ENCODE measurements at regions not wholly inside any gene's neighbourhood (a gene's known extent, or its start where the extent isn't known, plus 50 kb on each side); places are given as distances from the start of the nearest gene placed in this dataset.

DNA sequence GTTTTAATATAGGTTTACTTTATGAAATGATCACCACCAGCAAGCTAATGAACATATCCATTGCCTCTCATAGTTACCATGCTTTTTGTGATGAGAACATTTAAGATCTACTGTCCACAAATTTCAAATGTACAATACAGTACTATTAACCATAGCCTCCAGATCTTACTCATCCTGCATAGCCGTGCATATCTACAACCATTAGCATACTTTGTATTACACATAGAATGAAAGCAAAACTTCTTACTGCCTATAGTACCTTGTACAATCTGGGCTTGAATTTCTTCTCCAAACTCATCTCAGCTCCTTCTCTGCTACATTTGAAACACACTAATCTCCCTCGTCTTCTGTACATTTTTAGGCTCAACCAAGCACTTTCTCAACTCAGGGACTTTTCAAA is 510.6 kb downstream of the PRR16 start:
- DNase-seq (ENCODE audit: low spot score), result no peak
- in situ Hi-C loops (cut with HindIII; ENCODE audit: low sequenced_read_pairs), result no loop called here

DNA sequence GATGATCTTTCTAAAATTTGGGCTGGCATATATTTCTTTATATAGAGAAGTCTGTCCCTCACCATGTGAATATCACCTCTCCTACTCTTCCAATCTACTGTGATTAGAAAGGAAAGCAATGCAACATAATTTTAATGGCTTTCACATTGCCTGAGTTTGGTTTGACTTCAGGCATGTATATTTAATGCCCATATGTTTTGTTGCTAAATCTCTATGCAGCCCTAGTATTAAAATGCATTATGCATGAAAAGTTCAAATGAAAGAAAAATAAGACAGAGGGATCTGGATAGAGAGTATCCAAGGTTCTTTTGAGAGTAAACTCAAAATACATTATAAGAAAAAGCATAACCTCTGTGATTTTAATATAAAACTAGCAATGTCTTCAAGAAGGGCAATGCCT is 518.3 kb downstream of the PRR16 start:
- DNase-seq (ENCODE audit: low spot score), result no peak
- in situ Hi-C loops (cut with HindIII; ENCODE audit: low sequenced_read_pairs), result no loop called here

DNA sequence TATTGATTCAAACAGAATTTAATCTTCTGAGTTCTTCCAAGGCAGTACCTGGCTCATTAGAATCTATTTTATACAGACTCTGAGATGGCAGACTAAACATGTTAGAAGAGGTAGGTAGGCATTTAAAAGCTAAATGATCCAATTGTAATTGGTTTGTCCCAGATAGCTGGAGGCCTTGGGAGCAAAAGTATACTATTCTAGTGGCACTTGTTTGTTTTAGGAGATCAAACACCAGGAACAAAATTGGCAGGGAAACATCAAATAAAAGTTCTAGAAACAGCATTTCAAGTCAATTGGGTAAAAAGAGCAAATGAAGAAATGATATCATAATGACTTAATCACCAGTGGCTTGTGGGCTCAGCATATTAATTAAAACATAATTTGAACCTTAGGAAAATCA is 521.4 kb downstream of the PRR16 start:
- in situ Hi-C loops (cut with HindIII; ENCODE audit: low sequenced_read_pairs), result no loop called here
- DNase-seq (ENCODE audit: low spot score), result no peak

DNA sequence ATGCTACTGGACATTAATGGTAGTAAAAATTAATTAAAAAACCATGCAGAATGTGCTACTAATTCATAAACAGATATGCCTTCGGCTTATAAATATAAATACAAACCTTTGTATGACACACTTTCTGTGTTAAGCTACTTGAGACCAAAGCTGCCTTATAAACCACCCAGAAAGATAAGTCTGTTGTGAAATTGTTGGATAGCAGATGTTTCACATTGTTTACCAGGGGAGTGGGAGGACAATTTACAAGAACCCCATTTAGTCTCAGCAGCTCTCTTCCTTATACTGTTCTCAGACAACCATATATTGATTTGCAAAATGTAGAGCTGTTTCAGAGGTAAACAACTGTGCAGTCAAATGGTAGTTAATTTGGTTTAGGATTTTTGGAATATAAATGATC is 524.4 kb downstream of the PRR16 start:
- in situ Hi-C loops (cut with HindIII; ENCODE audit: low sequenced_read_pairs), result no loop called here
- no peak for DNase-seq (ENCODE audit: low spot score)

DNA sequence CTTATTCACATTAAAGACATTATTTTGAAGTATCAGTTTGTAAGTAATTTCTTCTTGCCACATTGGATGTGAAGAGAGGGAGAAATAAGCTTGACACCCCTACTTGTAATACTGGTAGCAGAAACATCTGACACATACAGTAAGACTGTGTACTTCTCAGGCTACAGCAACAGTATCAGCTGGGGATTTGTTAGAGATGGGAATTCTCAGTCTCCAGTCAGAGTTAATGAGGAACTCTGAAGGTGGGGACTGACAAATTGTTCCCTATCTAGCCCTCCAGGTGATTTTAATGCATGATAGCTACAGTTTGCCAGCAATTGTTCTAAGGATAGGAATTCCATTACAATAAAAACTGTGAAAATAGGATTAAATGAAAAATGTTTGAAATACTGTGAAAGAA is 524.8 kb downstream of the PRR16 start:
- in situ Hi-C loops (cut with HindIII; ENCODE audit: low sequenced_read_pairs), result no loop called here
- peak; percentile 5 for DNase-seq (ENCODE audit: low spot score)

DNA sequence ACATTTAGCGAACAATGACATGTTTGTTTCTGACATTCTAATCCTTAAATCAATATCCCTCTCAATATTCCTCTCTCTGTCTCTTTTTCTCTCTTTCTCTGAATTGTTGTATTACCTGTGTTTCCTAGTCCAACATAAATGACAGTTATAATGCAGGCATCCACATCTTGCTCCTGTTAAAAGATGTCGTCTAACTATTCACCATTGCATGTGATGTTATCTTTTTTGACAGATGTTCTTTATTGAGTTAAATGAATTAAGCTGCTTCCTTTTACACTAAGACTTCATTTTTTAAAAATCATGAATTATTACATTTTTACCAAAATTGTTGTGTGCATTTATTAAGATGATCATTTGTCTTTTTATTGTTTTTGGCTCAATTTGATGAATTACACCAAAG is 527.5 kb downstream of the PRR16 start:
- in situ Hi-C loops (cut with HindIII; ENCODE audit: low sequenced_read_pairs), result no loop called here

DNA sequence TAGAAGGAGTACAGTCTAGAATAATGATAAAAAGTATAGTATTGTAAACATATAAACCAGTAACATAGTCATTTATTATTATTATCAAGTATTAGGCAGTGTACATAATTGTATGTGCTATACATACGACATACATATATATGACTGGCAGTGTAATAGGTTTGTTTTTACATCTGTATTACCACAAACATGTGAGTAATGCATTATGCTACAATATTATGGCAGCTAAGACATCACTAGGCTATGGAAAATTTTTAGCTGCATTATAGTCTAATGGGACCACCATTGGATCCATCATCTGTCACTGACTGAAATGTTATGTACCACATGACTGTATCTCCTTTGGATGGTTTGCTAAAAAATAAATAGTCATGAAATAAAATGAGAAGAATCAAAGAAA is 530.0 kb downstream of the PRR16 start:
- no peak for DNase-seq (ENCODE audit: low spot score)
- in situ Hi-C loops (cut with HindIII; ENCODE audit: low sequenced_read_pairs), result no loop called here

More for the DNA sequence above, 527.5 kb downstream of the PRR16 start:
- DNase-seq (ENCODE audit: low spot score), result no peak

DNA sequence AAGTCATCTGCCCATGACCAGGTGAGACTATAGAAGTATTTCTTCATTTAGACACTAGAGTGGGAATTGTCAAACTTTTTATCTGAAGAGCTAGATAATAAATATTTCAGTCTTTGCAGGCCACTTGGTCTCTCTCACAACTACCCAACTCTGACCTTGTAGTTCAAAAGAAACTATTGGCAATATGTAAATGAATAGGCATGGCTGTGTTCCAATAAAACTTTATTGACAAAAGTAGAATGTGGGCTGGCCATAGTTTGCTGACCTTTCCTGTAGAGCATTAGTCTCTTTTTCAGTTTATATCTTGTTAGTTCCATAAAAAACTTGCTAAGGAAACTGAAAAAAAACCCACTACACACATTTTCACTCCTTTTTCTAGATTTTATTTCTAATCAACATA is 535.5 kb downstream of the PRR16 start:
- in situ Hi-C loops (cut with HindIII; ENCODE audit: low sequenced_read_pairs), result no loop called here
- no peak for DNase-seq (ENCODE audit: low spot score)

DNA sequence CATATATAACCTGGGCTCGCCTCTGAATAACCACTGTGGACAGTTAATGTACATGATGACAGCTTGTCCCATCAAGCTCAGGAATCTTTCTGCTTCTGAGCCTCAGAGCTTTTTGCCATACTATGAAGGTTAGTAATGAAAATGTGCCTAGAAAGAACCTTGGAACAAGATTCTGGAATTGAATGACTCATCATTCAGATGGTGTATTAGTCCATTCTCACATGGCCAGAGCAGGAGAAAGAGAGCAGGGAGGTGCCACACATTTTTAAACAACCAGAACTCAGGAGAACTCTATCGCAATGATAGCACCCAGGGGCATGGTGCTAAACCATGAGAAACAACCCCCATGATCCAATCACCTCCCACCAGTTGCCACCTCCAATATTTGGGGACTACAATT is 542.1 kb downstream of the PRR16 start:
- in situ Hi-C loops (cut with HindIII; ENCODE audit: low sequenced_read_pairs), result no loop called here
- DNase-seq (ENCODE audit: low spot score), result no peak

DNA sequence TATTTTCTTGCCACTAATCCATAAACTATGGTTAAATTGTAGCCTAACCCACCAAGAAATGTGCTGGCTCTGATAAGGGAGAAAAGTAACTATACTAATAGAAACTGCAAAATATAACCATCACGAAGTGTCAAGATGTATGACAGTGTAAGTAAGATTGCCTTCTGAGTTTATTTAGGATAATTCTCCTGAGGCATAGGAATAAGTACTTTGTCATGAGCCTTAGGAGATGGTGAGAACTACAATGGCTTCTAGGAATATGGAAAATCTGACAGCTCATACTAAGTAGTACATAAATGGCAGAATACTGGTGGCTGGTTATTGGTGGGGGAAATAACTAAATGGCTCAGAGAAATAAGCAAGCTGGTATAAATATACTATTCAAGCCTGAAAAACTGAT is 543.9 kb downstream of the PRR16 start:
- no peak for DNase-seq (ENCODE audit: low spot score)
- in situ Hi-C loops (cut with HindIII; ENCODE audit: low sequenced_read_pairs), result no loop called here

DNA sequence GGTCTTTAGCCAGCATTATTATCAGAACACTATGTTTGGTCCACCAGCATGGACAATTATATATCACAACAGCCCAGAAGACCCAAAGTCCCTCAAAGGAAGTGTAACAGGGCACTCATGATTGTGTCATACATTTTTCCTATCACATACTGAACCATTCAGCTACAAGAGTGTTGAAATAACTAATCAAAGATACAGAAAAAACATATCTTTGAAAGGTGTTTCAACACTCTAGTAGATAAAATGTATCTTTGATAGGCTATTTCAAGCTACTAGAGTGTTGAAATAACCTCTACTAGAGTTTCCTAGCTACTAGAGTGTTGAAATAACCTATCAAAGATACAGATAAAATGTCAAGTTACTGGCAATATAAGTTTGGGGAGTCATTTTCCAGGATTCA is 545.0 kb downstream of the PRR16 start:
- in situ Hi-C loops (cut with HindIII; ENCODE audit: low sequenced_read_pairs), result no loop called here

DNA sequence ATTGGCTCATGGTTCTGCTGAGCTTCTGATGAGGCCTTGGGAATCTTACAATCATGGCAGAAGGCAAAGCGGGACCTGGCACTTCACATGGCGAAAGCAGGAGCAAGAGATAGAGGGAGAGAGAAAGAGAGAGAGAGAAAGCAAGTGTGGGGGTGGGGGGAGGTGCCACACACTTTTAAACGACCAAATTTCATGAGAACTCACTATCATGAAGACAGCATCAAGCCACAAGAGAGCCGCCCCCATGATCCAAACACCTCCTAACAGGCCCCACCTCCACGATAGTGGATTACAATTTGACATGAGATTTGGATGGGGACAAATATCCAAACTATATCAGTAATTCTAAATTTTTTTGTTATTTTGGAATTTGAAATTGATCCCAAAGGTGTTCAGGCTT is 553.9 kb downstream of the PRR16 start:
- in situ Hi-C loops (cut with HindIII; ENCODE audit: low sequenced_read_pairs), result no loop called here
- DNase-seq (ENCODE audit: low spot score), result no peak

More for the DNA sequence above, 545.0 kb downstream of the PRR16 start:
- DNase-seq (ENCODE audit: low spot score), result no peak

DNA sequence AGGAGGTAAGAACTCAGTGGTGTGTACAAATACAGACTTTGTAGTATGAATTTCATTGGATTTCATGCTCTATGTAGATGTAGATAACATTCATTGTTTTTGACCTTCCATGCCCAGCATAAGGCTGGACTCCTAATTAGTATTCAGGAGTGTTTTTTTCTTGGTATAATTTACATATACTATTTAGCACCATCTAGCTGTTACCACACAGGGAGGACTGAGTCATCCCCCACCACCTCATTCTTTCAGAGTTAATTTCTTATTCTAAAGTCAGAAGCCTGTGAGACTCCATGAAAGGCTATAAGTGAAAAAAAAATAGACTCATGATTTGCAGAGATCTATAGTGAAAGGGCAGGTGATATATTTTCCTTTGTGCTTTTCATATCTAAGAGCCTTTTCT is 555.0 kb downstream of the PRR16 start:
- in situ Hi-C loops (cut with HindIII; ENCODE audit: low sequenced_read_pairs), result no loop called here
- DNase-seq (ENCODE audit: low spot score), result no peak

DNA sequence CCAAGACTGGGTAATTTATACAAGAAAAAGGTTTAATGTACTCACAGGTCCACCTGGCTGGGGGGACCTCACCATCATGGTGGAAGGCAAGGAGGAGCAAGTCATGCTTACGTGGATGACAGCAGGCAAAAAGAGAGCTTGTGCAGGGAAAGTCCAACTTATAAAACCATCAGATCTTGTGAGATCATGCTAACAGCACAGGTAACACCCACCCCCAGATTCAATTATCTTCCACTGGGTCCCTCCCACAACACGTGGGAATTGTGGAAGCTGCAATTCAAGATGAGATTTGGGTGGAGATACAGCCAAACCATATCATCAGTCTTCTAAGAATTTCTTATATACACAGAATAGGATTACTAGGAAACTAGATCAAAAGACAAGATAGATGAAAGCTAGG is 555.6 kb downstream of the PRR16 start:
- in situ Hi-C loops (cut with HindIII; ENCODE audit: low sequenced_read_pairs), result no loop called here

DNA sequence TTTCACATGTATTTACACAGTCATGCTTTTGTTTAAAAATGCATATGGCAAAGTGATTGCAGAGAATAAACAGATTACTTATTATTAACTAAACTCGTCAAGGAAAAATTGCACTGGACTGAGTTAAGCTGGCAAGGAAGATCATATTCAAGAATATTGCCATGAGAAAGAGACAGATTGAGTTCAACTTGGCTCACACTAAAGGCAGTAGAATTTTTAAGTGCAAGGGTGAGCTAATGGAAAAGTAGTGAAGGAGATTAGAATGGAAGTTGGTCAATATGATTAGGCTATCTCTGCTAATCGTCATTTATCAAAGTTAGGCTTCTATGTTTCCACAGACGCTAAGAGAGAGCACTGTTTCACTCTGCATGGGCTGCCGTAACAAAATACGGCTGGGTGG is 557.6 kb downstream of the PRR16 start:
- in situ Hi-C loops (cut with HindIII; ENCODE audit: low sequenced_read_pairs), result no loop called here
- no peak for DNase-seq (ENCODE audit: low spot score)

More for the DNA sequence above, 555.6 kb downstream of the PRR16 start:
- DNase-seq (ENCODE audit: low spot score), result no peak

DNA sequence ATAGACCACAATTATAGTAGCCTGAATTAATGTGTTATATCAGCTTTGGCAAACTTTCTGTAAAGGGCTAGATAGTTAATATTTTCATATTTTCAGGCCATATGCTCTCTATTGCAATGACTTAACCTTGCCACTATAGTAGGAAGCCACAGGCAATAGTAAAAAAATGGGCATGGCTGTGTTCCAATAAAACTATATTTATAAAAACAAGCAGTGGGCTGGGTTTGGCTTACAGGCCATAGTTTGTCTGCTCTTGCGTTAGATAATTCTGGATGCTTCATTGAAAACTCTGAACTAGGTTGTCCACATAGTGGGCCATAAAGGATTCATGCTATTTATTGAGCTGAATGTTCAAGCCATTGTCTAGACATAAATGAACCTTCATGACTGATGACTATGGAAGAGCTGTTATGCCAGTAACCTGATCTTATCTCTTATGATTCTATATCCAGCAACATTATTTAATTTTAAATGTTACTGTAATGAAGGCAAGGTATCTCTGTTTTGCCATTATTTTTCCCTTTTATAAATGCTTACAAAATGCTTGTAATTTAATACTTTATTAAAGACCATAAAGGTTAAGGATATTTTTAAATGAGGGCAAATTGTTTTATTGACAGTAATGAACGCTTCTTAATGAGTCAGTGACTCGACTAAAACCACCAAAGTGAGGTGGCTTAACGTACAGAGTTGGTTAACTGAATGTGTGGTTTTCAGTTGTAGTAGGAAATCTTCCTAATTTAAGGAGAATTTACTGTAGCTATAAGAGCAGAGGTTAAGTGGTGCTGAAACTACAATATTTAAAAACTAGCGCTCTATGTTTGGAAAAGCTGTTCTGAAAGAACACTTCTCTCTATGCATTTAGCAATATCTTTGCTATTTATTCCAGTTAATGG is 560.6 kb downstream of the PRR16 start:
- in situ Hi-C loops (cut with HindIII; ENCODE audit: low sequenced_read_pairs), result no loop called here

DNA sequence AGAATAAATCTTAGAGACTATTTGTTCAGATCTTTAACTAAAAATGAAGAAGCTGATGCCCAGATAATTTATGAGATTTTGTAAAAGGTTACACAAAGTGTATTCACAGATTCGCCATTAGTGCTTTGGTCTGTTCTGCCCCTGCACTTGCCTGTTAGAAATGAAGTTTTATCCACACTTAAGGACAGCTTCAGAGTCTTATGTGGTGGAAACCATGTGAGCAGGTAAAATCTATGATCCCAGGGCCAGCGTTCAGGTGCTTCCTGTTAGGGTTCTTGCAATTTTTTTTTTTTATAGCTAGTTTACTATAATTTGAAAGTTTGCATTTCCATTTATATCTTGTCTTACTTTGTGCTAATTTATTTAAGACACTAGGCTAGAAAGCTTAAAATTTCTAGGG is 561.6 kb downstream of the PRR16 start:
- in situ Hi-C loops (cut with HindIII; ENCODE audit: low sequenced_read_pairs), result no loop called here
- DNase-seq (ENCODE audit: low spot score), result no peak

More for the DNA sequence above, 560.6 kb downstream of the PRR16 start:
- DNase-seq (ENCODE audit: low spot score), result no peak

DNA sequence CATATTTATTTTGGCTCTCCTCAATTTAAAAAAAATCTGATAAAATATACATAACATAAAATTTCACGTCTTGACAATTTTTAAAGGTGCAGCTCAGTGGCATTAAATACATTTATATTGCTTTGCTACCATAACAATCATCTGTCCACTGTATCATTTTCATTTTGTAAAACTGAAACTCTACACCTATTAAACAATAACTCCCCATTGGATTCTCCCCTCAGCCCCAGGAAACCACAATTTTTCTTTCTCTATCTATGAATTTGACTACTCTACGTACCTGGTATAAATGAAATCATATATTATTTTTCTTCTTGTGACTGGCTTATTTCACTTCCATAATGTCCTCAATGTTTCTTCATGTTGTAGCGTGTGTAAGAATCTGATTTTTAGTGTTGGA is 563.5 kb downstream of the PRR16 start:
- in situ Hi-C loops (cut with HindIII; ENCODE audit: low sequenced_read_pairs), result no loop called here
- no peak for DNase-seq (ENCODE audit: low spot score)

DNA sequence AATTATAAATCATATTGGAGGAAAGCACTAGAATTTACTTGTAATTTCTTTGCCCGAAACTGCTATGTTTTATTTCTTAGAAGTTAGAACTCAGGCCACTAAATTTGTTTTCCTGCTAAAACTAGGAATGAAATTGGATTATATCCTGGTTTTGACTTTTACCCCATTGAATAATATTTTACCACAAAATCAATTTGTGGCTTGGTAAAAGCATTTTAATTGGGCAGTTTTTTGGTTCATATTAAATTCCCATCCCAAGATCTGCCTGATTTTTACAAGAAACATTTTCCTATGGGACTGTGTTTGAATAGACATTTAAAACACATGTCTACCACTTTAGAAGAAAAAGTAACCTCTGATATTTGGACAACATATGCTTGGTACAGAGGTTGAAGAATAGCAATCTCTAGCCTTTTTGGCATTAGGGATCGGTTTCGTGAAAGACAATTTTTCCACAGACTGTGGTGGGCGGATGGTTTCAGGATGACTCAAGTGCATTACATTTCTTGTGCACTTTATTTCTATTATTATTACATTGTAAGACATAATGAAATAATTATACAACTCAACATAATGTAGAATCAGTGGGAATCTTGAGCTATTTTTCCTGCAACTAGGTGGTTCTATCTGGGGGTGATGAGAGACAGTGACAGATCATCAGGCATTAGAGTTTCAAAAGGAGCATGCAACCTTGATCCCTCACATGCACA is 565.6 kb downstream of the PRR16 start:
- no peak for DNase-seq (ENCODE audit: low spot score)
- in situ Hi-C loops (cut with HindIII; ENCODE audit: low sequenced_read_pairs), result no loop called here

DNA sequence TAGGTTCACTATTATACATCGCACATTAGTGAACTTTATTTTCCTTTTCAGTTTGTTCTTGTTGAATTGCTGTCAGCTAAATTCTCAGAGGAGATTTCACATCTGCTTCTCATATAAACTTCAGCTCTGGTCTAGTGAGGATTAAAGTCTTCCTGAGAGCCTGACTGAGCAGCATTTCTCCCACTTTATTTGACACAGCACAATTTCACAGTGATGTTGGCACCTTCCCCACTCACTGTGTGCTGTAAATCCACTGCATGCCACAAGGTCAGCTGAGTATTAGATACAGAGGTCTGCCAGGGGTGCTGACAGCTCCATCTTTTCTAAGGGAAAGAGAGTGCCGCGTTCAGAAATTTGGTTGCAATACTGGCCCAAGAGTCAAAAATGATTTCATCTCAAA is 567.4 kb downstream of the PRR16 start:
- DNase-seq (ENCODE audit: low spot score), result no peak

DNA sequence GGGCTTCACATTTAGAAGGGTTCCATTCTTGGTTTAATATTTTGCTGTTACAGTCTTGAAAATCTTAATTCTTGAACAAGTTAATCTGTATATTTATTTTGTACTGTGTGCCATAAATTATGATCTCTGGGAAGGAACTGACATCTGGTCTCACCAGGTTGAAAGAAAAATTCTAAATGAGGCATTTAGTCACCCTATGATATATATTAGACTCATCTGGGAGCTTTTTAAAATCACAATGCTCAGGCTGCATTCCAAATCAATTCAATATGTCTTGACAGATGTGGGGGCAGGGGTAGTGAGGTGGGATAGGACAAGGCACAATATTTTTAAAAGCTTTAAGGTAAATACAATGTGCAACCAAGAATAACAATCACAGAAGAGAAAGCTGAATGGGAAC is 569.2 kb downstream of the PRR16 start:
- no peak for DNase-seq (ENCODE audit: low spot score)
- in situ Hi-C loops (cut with HindIII; ENCODE audit: low sequenced_read_pairs), result no loop called here

More for the DNA sequence above, 567.4 kb downstream of the PRR16 start:
- in situ Hi-C loops (cut with HindIII; ENCODE audit: low sequenced_read_pairs), result no loop called here

Data from G401 (cell line).